Large intestine (tissue), 3 donors: ENCODE measurements at regions not wholly inside any gene's neighbourhood (a gene's known extent, or its start where the extent isn't known, plus 50 kb on each side); places are given as distances from the start of the nearest gene placed in this dataset.

ENCODE experiments used
- DNase-seq, 2 donors: peaks; one replicate each; pipeline versions ENCODE4 v3.0.0 to v3.0.0-alpha.2; 2013
- H3K27ac ChIP-seq: one replicate; pipeline ENCODE4 v1.5.1; 2013; ENCODE audit warnings: low read length
- H3K27me3 ChIP-seq: 2 replicates; pipeline ENCODE4 v1.6.1; 2013; ENCODE audit warnings: low read length; ENCODE audit not compliant: control insufficient read depth, insufficient read depth
- H3K36me3 ChIP-seq: 2 replicates; pipeline ENCODE4 v1.6.1; 2013; ENCODE audit warnings: low read length; ENCODE audit not compliant: control insufficient read depth, insufficient read depth
- H3K4me1 ChIP-seq: one replicate; pipeline ENCODE4 v1.6.1; 2013; ENCODE audit warnings: low read length; ENCODE audit not compliant: control insufficient read depth, insufficient read depth
- H3K4me3 ChIP-seq: one replicate; pipeline ENCODE4 v1.5.1; 2013; ENCODE audit warnings: low read length
- H3K9me3 ChIP-seq: one replicate; pipeline ENCODE4 v1.6.1; 2013; ENCODE audit warnings: mild to moderate bottlenecking, low read depth, low read length, moderate library complexity; ENCODE audit not compliant: control insufficient read depth
- WGBS: methylation state at CpG from one replicate; pipeline ENCODE4 v1.1.5; 2013; ENCODE audit warnings: low lambda C conversion rate; ENCODE audit not compliant: insufficient coverage; 5-methylcytosine and 5-hydroxymethylcytosine counted together

- no peak overlapping the region for H3K27ac ChIP-seq
- WGBS = 100% methylated on average over 1 of the region's 4 CpGs
- no peaks in the 10 kb centered on the region for H3K27me3 ChIP-seq
Measured at GRCh38 chr5:157990583-157991181, 131.7 kb upstream of the CLINT1 start.

GRCh38 chr5:157989296-157989695 is 130.4 kb upstream of the CLINT1 start:
- DNase-seq = peak in 1 of 2 donors; percentile 14
- H3K4me1 ChIP-seq = peaks cover 5% of the 10 kb centered on the region
- H3K27ac ChIP-seq = peak overlapping the region; percentile 51
- no CpG with 5 or more reads among the region's 6 CpGs for WGBS
- no peak overlapping the region for H3K4me3 ChIP-seq
- H3K36me3 ChIP-seq = no peaks in the 10 kb centered on the region
- H3K9me3 ChIP-seq = peaks cover 4% of the 10 kb centered on the region
- H3K27me3 ChIP-seq = no peaks in the 10 kb centered on the region

More at GRCh38 chr5:157990583-157991181, 131.7 kb upstream of the CLINT1 start:
- peaks cover 5% of the 10 kb centered on the region for H3K4me1 ChIP-seq
- H3K9me3 ChIP-seq = peaks cover 4% of the 10 kb centered on the region
- DNase-seq = no peak
- H3K36me3 ChIP-seq = no peaks in the 10 kb centered on the region
- no peak overlapping the region for H3K4me3 ChIP-seq

GRCh38 chr5:157987259-157987658 is 128.3 kb upstream of the CLINT1 start:
- no CpG with 5 or more reads among the region's 15 CpGs for WGBS
- Histone ChIP-seq H3K27ac (no peak overlapping the region), H3K9me3 (peaks cover 4% of the 10 kb centered on the region), H3K4me3 (no peak overlapping the region), H3K36me3 (no peaks in the 10 kb centered on the region), H3K4me1 (peaks cover 5% of the 10 kb centered on the region), H3K27me3 (no peaks in the 10 kb centered on the region)
- no peak for DNase-seq

- Histone ChIP-seq H3K4me1 (peaks cover 5% of the 10 kb centered on the region), H3K4me3 (no peak overlapping the region), H3K27ac (no peak overlapping the region), H3K9me3 (peaks cover 4% of the 10 kb centered on the region), H3K36me3 (no peaks in the 10 kb centered on the region), H3K27me3 (no peaks in the 10 kb centered on the region)
- WGBS = no CpG with 5 or more reads among the region's 29 CpGs
- no peak for DNase-seq
Measured at GRCh38 chr5:157986431-157986990, 127.6 kb upstream of the CLINT1 start.

GRCh38 chr5:157984611-157985010 is 125.7 kb upstream of the CLINT1 start:
- H3K9me3 ChIP-seq = peaks cover 4% of the 10 kb centered on the region
- H3K4me3 ChIP-seq = no peak overlapping the region
- peaks cover under 1% of the 10 kb centered on the region for H3K4me1 ChIP-seq
- H3K27ac ChIP-seq = no peak overlapping the region
- H3K27me3 ChIP-seq = no peaks in the 10 kb centered on the region
- WGBS = no CpG with 5 or more reads among the region's 5 CpGs
- no peaks in the 10 kb centered on the region for H3K36me3 ChIP-seq
- no peak for DNase-seq

DNA sequence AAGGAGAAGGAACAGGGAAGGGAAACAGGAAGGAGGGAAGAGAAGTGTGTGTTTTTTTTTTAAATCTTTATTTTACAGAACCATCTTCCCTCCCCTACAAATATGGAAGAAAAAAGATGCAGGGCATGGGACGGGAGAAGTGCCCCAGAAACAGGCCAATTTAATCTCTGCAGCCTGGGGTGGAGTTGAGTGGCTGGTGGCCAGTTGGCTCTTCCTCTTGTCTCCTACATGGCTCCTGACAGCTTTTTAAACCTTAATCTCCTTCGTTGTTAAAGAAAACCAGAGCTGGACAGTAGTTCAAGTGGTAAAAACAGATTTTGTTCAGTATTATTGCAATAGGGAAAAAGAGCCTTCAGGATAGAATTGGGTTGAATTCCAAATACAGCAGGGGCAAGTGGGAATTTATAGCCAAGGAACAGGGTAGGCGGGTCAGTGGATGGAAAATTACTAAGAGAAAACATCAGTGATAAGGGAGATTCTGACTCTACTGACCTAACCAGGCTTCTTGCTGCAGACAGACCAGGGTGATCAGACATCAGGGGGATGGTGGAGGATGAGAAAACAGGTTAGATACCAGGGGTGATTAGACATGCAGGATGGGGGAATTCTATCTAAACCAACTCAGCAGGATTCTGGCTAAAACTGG is 125.1 kb upstream of the CLINT1 start:
- Histone ChIP-seq H3K4me3 (no peak overlapping the region), H3K36me3 (no peaks in the 10 kb centered on the region), H3K9me3 (peaks cover 4% of the 10 kb centered on the region), H3K27ac (no peak overlapping the region), H3K27me3 (no peaks in the 10 kb centered on the region), H3K4me1 (no peaks in the 10 kb centered on the region)
- 80% methylated on average over 2 of the region's 3 CpGs for WGBS
- DNase-seq = no peak

- no peaks in the 10 kb centered on the region for H3K9me3 ChIP-seq
- no peak overlapping the region for H3K27ac ChIP-seq
- no CpG with 5 or more reads among the region's 2 CpGs for WGBS
- peaks cover 6% of the 10 kb centered on the region for H3K4me1 ChIP-seq
- peak in 1 of 2 donors; percentile 63 for DNase-seq
- H3K4me3 ChIP-seq = no peak overlapping the region
- H3K27me3 ChIP-seq = no peaks in the 10 kb centered on the region
- no peaks in the 10 kb centered on the region for H3K36me3 ChIP-seq
Measured at GRCh38 chr5:157978061-157978460, 119.1 kb upstream of the CLINT1 start.

DNA sequence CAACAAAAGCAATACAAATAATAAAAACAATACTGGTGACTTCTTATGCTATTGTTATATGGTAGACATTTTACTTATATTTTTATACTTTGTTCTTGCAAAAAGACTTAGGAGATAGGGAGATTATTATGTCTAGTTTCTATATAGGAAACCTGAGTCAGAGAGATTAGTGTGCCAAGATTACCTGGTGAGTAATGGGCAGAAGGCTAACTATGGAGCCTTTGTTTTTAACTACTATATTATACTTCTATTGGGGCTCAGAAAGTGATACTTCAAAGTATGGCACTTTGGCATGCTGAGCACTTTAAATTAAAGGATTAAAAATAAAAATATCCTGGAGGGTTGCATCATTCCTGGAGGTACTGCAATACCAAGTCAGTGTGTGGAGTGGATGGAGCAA is 117.5 kb upstream of the CLINT1 start:
- no peaks in the 10 kb centered on the region for H3K9me3 ChIP-seq
- H3K27ac ChIP-seq = no peak overlapping the region
- DNase-seq = no peak
- peaks cover 8% of the 10 kb centered on the region for H3K4me1 ChIP-seq
- H3K27me3 ChIP-seq = no peaks in the 10 kb centered on the region
- H3K4me3 ChIP-seq = no peak overlapping the region
- no peaks in the 10 kb centered on the region for H3K36me3 ChIP-seq

GRCh38 chr5:157972579-157972978 is 113.6 kb upstream of the CLINT1 start:
- DNase-seq = no peak
- Histone ChIP-seq H3K9me3 (no peaks in the 10 kb centered on the region), H3K4me3 (no peak overlapping the region), H3K27ac (no peak overlapping the region), H3K27me3 (no peaks in the 10 kb centered on the region), H3K36me3 (no peaks in the 10 kb centered on the region), H3K4me1 (peaks cover 2% of the 10 kb centered on the region)
- WGBS = no CpG with 5 or more reads among the region's 6 CpGs

- Histone ChIP-seq H3K27ac (no peak overlapping the region), H3K36me3 (no peaks in the 10 kb centered on the region), H3K9me3 (no peaks in the 10 kb centered on the region), H3K27me3 (no peaks in the 10 kb centered on the region), H3K4me3 (no peak overlapping the region), H3K4me1 (peaks cover 2% of the 10 kb centered on the region)
- peak in 1 of 2 donors; percentile 44 for DNase-seq
- WGBS = 0% methylated on average over 2 of the region's 5 CpGs
Measured at GRCh38 chr5:157971571-157972216, 112.7 kb upstream of the CLINT1 start.
